Activated CD8-positive, alpha-beta memory T cell treated with anti-CD3 and anti-CD28 coated beads for 24 hours (primary cell): ENCODE measurements at regions not wholly inside any gene's neighbourhood (a gene's known extent, or its start where the extent isn't known, plus 50 kb on each side); places are given as distances from the start of the nearest gene placed in this dataset.
"Not testable (repeated sequence)": the region's sequence is repeated elsewhere in the genome, so short reads cannot be mapped to it uniquely, and the experiment has no call there.

Experiments used
- DNase-seq: peaks from one replicate; pipeline ENCODE4 v3.0.0-alpha.2; 2020

DNA sequence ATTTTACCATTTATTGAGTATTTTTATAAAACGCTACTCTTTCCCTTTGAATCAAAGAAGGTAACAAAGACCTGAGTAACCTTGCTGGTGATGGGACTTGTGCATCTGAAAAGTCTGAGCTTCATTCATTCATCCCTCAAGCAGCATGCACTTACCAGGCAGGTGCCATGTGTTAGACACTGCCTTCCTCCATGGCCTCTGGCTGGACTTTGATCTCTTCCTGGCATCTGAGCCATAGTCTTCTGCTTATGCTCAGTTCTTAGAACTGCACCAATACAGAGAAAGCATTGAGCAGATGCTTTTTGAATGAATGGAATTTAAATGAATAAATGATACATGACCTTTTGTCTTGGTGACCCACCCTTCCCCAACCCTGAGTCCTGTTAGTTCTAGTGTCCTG, 251.4 kb upstream of the COPS8 start:
- DNase-seq: no peak

DNA sequence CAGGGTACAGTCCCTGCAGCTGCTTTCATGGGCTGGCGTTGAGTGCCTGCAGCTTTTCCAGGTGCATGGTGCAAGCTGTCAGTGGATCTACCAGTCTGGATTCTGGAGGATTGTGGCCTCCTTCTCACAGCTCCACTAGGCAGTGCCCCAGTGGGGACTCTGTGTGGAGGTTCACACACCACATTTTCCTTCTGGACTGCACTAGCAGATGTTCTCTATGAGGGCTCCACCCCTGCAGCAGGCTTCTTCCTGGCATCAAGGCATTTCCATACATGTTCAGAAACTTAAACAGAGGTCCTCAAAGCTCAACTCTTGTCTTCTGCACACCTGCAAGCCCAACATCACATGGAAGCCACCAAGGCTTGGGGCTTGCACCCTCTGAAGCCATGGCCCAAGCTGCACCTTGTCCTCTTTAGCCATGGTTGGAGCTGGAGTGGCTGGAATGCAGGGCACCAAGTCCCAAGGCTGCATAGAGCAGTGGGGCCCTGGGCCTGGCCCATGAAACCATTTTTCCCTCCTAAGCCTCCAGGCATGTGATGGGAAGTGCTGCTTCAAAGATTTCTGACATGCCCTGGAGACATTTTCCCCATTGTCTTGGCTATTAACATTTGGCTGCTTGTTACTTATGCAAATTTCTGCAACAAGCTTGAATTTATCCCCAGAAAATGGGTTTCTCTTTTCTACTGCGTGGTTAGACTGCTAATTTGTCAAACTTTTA, 250.2 kb upstream of the COPS8 start:
- DNase-seq: no peak

DNA sequence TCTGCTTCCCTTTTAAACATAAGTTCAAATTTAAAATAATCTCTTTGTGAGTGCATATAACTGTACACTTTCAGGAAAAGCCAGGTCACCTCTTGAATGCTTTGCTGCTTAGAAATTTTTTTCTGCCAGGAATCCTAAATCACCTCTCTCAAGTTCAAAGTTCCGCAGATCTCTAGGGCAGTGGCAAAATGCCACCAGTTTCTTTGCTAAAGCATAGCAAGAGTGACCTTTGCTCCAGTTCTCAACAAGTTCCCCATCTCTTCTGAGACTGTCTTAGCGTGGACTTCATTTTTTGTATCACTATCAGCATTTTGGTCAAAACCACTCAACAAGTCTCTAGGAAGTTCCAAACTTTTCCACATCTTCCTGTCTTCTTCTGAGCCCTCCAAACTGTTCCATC, 249.7 kb upstream of the COPS8 start:
- DNase-seq: not testable (repeated sequence)

DNA sequence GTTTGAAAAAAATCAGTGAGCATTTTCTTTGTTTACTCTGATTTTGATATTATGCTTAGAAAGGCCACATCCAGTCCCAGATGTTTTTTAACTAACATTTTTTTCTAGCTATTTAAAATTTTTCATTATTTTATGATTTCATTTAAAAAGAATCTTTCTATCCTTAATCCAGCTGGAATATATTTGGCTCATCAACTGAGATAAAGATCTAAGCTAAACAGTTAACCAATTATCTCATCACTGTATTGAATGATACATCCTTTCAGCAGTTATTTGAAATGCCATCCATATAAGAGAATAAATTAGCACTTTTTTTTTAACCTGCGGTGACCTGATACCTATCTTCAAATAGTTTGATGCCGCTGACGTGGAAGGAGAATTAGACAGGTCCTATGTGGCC, 245.5 kb upstream of the COPS8 start:
- no peak for DNase-seq

DNA sequence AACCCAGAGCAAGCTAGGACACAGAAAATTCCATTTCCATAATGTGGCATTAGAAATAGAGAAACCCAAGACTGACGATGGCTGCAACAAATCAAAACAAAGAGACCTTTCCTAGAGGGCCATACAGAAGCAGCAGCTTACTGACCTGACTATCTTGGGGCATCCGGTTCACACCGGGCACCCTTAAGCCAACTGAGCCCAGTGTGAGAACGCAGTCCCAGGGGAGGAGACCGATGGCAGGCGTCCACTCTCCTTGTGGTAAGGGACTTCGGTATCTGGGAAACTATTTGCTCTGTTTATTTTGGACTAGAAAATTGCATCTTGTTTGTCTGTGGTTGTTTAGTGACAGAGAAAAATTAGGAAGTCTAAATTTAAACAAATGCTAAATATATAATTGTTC, 244.8 kb upstream of the COPS8 start:
- DNase-seq: no peak

DNA sequence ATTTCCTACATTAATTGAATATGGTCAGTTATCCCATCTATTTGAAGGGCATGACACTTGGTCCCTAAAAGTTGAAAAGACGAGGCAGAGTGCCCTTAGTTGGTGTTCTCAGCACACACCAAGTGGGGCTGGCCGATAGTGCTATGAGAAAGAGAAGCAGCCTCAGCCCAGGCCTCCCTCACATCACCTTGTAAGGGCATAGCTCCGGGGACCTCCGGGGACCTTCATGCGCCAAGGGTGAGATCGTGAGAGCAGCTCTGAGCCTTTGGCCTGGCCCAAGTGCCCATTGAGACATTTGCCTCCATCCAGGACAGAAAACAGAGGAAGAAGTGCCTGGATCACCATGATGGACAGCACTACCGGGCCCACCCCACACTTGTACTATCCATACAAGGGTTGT, 244.3 kb upstream of the COPS8 start:
- no peak for DNase-seq

DNA sequence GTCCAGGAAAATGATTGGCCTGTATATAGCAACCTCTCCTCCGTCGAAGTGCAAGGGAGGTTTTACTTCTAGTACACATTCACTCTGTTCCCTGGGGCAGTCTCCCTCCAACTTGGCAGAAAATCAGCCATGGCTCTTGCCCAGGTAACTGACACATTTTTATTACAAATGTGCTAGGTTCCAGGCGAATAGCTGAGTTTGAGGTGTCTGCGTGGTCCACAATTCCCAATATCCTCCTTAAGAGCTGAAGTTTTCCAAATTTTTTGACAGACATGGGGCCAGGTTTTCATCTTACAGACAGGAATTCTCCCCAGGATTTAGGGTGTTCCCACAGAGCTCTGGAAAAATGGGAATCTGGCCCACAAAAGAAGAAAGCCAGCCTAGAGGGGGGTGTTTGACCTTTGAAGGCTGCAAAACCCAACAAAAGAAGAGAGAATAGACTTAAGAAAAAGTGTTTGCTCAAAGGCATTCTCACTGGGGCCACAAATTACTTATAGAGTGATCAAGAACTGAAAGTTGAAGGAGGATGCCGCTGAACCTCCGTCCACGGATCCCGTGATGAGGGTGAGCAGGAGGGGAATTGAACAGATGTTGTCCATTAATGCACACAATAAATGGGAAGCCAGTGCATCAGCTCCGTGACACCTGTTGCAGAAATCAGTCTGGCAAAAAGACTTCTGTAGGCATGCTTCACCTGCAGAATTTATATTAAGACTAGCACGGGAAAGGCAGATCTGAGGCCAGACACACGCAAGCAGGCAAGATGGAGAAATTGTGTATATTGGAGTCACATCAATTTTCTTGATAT, 242.3 kb upstream of the COPS8 start:
- no peak for DNase-seq

DNA sequence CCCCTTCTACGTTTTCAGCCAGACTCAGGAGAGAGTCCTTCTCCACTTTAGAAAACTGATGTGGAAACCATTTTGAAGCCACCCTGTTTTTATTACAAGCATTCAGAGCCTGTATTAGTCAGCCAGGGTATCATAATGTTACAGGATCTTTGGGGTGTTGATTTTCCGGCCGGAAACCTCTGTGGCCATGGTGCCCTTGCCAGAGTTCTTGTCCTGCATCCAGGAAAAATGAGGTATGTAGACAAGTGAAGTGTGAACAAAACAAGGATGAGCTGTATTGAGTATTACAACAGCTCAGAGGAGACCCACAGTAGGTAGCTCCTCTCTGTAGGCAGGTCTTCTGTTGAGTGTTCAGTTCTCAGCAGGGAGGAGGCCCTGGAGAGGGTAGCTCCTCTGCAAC, 241.0 kb upstream of the COPS8 start:
- no peak for DNase-seq

DNA sequence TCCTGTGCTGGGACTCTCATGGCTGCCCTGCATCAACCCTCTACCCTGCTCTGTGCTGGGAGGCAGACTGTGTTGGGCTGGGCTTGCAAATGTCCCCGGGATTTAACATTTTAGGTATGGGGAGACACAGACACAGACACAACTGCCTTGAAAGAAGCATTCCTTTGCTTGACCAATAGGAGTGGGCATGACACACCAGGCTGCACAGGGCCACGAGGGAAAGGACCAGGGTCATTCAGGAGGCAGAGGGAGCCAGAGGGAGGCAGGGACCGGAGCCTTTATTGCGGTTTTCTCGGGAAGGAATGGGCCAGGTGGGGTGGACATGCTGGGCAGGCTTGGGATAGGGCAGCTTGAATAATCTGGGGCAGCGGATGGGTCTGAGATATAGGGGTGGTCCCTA, 238.7 kb upstream of the COPS8 start:
- no peak for DNase-seq

DNA sequence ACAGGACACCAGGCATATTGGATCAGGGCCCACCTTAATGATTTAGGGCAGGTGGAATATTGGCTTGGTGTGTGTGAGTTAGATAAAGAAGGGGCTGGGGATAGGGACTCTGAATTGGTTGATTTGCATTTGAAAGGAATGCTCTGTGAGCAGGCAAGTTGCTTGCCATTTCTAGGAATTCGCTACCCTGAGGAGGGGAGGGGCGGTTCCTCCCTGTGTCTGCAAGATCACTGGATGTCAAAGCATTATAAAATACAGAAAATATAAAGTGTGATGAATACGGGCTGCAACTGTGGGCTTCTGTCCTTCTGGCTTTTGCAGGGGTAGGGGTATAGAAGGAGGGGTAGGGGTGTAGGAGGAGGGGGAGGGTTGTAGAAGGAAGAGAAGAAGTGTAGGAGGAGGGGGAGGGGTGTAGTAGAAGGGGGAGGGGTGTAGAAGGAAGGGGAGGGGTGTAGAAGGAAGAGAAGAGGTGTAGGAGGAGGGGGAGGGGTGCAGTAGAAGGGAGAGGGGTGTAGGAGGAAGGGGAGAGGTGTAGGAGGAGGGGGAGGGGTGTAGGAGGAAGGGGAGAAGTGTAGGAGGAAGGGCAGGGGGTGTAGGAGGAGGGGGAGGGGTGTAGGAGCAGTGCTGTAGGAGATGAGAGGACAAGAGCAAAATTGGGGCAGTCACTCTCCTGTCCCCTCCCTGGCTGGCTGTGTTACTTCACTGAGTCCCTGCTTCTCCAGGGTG, 238.0 kb upstream of the COPS8 start:
- no peak for DNase-seq

DNA sequence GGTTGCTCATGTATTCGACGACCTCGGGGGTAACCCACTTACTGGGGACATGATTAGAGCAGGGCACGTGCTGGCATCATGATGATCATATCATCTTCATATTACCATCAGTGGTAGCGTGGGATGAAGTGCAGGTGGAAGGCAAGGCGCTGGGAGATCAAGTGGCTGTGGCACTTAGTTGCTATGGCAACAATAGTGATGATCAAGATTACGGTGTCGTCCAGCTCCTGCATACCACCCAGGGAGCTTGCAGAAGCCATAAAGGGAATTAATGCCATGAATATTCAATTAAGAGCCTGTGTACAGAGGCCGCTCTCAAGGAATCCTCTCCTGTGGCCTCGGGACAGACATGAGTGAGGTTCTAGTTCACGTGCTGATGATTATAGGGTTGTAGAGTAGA, 237.2 kb upstream of the COPS8 start:
- no peak for DNase-seq

DNA sequence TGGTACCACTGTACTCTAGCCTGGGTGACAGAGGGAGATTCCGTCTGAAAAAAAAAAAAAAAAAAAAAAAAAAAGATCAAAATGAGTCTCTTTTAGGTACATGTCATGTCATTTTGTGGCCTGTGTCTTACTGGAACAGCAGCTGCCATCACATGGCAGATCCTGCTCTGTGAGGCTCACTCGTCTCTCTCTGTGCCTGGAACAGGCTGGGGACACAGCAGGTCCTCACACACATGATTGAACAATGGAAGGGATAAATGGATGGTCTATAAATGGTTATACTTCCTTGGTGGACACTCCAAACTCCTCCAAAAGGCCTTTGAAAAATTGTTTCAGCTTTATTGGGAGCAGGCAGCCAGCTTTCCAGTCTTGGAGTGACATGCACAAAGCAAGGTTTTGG, 236.2 kb upstream of the COPS8 start:
- DNase-seq: no peak

DNA sequence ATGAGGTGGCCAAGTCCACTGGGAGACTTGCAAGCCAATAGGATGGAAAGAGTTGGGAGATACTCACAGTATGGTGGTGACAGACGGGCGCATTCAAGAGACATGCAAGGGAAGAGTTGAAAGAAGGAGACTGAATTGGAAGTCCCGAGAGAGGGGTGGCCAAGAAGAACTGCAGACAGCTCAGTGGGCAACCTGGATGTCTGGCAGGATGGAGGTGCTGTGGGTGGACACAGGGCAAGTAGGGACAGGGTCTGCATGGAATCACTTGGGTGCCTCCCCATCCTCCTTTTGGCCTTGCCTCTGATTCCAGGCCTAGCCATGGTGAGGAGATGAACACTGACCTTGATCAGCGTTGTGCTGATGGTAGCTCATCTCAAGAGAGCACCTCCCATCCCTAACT, 235.7 kb upstream of the COPS8 start:
- DNase-seq: no peak

DNA sequence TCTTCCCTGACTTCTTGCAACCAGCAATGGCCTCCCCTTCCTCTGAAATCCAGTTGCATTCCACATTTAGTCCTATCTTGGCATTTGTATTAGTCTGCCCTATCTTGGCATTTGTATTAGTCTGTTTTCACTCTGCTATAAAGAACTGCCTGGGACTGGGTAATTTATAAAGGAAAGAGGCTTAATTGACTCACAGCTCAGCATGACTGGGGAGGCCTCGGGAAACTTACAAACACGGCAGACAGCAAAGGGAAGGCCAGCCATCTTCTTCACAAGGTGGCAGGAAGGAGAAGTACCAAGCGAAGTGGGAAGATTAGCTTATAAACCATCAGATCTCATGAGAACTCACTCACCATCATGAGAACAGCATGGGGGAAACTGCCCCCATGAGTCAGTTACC, 234.5 kb upstream of the COPS8 start:
- DNase-seq: no peak

DNA sequence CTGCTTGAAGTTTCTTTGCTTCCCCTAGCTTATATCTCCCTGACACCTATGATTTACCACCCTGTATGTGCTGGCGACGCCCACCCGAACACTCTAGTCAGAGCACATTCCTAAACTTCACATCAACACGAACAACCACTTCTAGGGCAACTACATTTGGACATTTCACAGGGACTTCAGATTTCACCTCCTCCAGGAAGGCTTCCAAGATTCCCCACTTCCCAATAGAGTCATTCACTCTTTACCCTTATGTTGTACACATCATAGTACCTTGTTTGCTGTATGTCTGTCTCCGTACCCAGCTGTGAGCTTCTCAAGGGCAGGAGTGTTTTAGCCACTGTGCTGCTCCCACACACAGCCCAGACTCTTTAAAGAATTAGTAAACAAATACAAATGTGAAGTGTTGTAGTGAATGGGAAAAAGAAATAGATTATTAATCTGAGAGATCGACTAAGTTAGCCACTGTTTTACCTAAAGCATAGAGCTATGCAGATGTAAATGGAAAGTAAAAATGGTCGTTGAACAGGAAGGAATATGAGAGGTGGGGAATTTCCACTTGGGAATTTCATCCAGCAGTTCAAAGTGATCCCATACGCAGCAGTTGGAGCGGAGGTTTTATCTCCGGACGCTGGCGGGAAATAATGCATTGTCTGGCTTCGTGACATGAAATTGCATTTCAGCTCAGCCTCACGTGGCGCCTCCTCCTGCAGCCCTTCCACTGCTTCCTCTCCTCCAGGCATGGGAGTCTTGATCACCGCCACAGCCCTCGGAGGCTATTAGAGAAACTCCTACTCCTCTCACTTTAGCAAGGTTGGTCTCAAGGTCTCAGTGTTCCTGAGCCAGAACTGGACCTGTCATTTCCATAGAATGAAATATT, 233.4 kb upstream of the COPS8 start:
- DNase-seq: no peak

DNA sequence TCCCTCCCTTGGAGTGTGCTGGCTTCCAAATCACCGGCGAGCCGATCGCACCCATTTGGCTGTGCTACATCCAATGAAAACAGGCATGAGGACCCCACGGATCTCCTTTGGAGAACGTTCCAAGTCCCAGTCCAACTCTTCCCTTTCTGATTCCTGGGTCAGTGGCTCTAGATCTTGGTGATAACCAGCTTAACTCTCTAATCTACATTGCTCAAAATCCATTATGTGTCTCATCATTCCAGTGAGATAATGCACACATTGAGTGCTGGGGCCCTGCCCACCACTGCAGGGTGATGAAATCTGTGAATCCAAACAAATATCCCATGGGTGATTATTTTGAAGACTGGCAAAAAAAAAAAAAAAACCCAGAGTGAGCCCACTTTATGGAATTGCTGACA, 232.7 kb upstream of the COPS8 start:
- no peak for DNase-seq

DNA sequence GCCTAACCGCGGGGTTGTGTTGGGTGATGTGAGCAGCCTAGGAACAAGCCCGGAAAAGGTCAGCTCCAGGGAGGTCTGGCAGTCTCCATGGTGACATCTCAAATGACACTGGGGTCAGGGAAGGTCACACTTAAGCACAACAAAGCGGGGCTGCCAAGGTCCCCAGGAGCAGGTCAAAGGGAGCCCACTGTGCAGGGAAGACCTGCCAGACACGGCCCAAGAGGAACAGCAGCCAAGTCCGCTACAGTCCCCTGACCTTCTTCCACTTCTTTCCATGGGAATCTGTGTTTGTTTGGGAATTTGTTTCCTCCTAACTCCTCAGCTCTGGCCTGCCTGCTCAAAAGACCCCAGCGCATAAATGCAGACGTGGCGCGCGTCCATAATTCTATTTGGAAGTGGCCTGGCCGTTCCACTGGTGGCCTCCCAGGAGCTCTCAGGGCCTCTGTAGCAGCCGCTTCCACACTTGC, 232.1 kb upstream of the COPS8 start:
- DNase-seq: no peak

DNA sequence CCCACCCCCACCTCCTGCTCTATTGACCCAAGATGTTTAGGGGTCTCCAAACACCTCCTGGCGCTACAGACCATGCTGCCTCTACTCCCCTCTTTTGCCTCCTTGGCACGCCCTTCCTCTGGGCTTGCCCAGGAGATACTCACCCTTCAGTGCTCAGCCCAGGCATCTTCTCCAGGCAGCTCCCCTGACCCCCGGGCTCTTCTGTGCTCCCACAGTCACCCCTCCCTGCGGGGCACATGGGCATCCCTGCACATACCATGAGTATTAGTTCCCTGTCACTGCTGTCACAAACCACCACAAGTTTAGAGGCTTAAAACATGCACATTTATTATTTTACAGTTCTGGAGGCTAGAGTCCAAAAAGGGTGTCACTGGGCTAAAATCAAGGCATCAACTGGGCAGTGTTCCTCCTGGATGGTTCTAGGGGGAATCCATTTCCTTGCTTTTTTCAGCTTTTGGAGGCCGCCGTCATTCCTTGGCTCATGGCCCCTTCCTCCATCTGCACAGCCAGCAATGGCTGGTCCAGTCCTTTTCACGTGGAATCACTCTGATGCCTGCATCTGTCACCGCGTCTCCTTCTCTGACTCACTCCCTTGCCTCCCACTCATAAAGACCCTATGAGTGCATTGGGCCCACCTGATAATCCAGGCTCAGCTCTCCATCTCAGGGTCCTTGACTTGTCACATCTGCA, 230.4 kb upstream of the COPS8 start:
- no peak for DNase-seq

DNA sequence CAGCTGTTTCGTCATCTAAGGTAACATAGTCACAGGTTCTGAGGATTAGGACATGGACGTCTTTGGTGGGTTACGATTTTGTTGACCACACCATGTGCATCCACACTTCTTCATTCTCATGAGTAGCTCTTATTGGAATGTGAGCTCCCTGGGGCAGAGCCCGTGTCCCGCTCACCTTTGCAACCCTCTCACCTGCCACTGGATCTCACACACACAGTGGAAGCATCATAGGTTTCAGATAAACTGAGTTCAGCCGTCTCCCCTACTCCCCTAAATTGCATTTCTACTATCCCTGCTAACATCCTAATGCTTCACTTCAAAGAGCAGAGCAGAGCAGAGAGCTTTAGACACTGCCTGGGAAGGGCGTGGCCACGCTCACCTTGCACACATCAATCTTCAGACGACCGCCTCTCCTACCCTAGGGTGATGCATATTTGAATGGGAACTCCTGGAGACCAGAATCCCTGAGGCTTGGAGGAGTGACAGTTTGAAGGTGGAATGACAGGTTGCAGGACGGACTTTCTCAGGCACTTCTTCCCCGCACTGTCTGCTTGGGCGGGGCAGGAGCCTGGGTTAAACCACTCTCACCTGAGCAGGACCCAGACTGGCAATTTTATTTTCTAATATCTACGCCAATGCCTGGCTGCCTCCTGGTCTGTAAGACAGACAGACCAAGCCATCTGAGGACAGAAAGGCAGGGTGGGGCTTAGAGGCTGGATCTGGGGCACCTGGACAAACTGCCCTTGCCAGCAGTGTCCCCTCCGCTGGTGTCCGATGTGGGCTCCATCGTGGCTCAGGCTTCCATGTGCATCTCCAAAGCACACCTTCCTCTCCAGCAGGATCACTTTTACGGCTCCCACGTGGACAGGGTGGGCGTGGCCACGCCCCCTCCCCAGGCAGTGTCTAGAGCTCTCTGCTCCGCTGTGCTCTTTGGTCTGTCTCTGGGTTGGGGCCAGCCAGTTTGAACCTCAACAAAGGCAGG, 229.5 kb upstream of the COPS8 start:
- no peak for DNase-seq

DNA sequence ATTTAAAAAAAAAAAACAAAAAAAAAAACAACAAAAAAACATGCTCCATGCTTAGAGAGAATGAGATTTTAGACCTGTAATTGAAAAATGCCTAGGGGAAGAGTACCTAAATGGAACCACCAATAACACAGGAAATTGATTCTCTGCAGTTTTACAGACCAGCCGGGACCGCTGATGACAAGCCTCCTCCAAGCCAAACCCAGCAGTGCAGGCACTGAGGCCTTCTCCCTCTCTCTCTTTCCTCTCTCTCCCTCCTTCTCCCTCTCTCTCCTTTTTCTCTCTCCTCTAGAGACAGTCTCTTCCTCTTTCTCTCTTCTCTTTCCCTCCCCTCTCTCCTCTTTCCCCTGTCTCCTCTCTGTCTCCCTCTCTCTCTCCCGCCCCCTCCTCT, 228.8 kb upstream of the COPS8 start:
- peak; percentile 1 for DNase-seq

DNA sequence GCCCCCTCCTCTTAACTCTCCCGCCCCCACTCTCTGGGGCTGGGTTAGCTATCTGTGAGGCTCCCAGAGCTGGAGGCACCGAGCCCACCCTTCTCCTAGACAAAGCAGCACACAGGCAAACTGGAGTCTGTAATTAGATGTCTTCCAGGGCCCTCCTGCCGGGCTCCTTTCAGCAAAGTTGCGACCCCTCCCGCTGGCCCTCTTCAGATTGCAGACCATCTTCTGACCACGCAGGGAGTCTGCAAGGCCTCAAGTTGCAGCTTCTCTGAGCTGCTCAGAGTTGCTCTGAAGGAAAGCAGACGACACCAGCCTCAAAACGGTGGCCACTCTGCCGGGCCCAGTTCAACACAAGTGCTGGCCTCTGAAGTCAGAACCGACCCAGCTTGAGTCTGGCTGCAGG, 228.4 kb upstream of the COPS8 start:
- peak; percentile 33 for DNase-seq
